ENCODE measurements at regions not wholly inside any gene's neighbourhood (a gene's known extent, or its start where the extent isn't known, plus 50 kb on each side); places are given as distances from the start of the nearest gene placed in this dataset.
"Not testable (repeated sequence)": the region's sequence is repeated elsewhere in the genome, so short reads cannot be mapped to it uniquely, and the experiment has no call there.

- DNase-seq (ENCODE audit: low spot score), result no peak
These were observed 192.4 kb downstream of the ANXA1 start for GRCh38 chr9:73344060-73344459.

- DNase-seq (ENCODE audit: low spot score), result no peak
These were observed 195.5 kb downstream of the ANXA1 start for GRCh38 chr9:73347123-73347522.

- no peak for DNase-seq (ENCODE audit: low spot score)
These were observed 196.1 kb downstream of the ANXA1 start for GRCh38 chr9:73347720-73348119.

DNA sequence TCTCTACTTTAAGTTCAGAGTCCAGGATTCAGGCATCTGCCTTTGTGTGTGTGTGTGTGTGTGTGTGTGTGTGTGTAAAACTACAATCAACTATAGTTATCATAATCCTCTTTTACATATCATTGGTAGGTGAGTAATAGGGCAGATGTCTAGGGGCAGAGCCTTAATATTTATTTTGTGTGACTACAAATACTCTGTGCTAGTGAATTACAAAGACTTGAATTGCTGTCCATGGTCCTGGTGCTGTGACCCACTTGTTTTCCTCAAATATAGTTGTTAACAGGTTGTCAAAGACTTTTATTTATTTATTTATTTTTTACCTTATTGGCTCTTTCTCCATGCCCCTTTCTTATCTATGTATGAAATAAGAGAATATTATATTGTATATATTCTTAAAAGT, 196.8 kb downstream of the ANXA1 start:
- DNase-seq (ENCODE audit: low spot score), result no peak

GRCh38 chr9:73349476-73349875, 197.8 kb downstream of the ANXA1 start:
- DNase-seq (ENCODE audit: low spot score), result no peak

GRCh38 chr9:73357607-73358006, 205.9 kb downstream of the ANXA1 start:
- DNase-seq (ENCODE audit: low spot score), result no peak

- peak; percentile 22 for DNase-seq (ENCODE audit: low spot score)
These were observed 218.4 kb downstream of the ANXA1 start for GRCh38 chr9:73370053-73370452.

- no peak for DNase-seq (ENCODE audit: low spot score)
These were observed 220.1 kb downstream of the ANXA1 start for GRCh38 chr9:73371801-73372200.

DNA sequence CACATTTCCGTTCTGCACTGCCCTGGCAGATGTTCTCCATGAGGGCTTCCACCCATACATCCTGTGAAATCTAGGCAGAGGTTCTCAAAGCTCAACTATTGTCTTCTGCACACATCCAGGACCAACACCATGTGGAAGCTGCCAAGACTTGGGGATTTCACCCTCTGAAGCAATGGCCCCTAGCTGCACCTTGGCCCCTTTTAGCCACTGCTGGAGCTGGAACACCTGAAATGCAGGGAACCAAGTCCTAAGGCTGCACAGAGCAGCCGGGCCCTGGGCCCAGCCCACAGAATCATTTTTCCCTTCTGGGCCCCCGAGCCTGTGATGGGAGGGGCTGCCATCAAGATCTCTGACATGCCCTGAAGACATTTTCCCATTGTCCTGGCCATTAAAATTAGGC, 228.7 kb downstream of the ANXA1 start:
- no peak for DNase-seq (ENCODE audit: low spot score)

DNA sequence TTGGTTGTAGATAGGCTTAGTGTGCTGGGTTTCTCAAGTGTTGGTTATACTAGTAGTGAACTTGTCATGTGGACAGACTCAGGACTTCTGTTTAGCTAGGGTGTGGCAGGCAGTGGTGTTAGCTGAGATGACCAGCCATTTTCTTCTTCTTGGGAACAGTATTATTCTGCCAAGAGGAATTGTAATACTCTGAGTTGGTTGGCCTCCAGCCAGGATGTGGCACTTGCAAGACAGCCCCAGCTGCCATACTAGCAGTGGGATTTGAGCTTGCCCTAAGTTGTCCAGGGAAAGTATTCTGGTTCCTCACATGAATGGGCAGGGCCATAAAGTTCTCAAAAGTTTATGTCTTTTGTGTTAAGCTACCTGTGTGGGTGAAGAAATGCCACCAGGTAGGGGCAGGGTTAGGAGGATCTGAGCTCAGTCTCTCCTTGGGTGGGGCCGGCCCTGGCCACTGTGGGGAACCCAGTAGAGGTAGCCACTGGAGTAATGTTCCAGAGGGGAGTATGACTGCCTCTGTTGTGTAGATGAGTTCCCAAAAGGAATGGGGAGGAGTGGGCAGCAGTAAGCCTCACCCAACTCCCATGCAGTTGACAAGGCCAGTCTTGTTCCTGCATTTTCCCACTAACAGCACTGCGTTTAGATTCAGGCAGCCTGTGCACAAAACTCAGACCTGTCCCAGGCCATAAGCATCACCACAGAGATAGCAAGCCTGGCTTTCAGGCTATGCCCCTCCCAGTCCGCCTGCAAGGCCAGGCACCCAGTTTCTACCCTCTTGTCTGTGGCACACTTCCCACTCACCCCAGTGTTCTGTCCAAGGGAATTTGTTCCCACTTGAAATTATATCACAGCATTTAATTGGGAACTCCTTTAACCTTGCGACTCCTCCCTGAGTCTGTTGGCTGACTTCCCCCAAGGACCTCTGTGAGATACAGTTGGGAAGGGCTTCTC, 250.7 kb downstream of the ANXA1 start:
- no peak for DNase-seq (ENCODE audit: low spot score)

- DNase-seq (ENCODE audit: low spot score), result no peak
These were observed 259.8 kb downstream of the ANXA1 start for GRCh38 chr9:73411494-73411893.

DNA sequence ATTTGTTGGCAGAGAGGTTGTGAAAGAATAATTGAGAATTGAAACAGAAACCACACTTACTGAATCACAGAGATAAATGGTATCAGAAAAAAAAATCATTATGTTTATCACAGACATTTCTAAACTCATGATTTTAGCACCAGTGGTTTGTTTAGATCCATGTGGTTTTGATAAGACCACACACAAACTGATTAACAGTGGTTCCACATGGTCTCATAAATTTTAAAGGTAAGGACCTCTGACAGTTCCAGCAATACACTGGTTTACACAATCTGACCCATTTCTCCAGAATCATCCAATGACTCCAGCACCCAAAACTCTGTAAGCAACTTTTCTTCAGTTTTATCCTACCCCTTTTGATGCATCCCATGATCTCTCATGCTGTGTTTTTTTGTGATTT, 261.2 kb downstream of the ANXA1 start:
- no peak for DNase-seq (ENCODE audit: low spot score)

DNA sequence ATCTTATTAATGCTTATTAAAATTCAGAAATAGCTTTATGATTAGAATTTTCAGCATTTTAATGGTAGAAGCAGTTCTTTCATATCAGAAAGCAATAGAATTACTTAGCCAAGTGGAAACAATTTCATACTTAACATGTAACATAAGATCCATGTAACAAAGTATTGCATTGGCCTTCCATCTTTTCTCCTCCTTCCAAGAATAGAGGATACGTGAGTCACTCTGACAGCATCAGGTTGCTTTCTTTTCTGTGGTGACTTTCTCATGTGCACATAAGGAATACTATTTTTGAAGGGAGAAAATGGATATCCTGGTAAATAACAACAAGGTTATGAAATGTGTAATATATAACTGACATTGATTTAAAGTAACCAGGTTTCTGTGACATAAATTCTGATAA, 272.2 kb downstream of the ANXA1 start:
- no peak for DNase-seq (ENCODE audit: low spot score)

- DNase-seq (ENCODE audit: low spot score), result no peak
These were observed 274.6 kb downstream of the ANXA1 start for GRCh38 chr9:73426269-73426668.

DNA sequence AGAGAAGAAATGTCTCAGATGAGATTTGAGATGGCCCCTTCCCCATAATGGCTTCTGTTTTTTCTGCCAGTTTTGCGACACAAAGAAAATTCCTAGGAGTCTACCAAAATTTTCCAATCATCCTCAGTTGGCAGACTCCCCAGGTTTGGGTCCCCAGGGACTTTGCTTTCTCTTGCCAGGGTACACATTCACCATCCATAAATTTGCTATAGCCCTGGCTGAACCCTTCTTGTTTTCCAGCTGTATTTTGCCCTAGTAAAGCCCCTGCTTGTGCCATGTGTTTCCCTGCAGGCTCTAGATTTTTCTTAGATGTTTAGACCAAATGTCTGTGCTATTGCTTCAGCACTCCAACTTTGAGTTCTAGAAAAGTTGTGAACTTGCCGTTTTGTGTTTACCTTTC, 283.2 kb downstream of the ANXA1 start:
- DNase-seq (ENCODE audit: low spot score), result no peak

- no peak for DNase-seq (ENCODE audit: low spot score)
These were observed 286.1 kb downstream of the ANXA1 start for GRCh38 chr9:73437758-73438157.

- DNase-seq (ENCODE audit: low spot score), result not testable (repeated sequence)
These were observed 288.2 kb downstream of the ANXA1 start for GRCh38 chr9:73439839-73440238.

DNA sequence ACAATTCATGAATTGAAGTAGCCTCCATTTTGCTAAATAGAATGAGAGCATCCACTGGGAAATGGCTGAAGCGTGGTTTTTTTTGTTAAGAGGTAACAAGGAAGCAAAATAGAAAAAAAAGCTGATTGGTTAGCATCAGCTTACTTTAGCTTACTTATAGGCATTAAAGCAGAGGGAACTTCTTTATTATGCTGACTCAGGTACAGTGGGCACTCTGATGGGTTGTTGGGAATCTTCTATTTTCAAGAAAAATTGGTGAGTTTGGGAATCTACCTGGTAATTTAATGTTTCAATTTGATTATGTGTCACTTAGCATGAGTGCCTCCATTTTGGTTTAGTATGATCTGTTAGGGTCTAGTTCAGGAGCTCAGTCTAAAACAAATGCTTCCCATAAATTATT, 289.6 kb downstream of the ANXA1 start:
- no peak for DNase-seq (ENCODE audit: low spot score)

DNA sequence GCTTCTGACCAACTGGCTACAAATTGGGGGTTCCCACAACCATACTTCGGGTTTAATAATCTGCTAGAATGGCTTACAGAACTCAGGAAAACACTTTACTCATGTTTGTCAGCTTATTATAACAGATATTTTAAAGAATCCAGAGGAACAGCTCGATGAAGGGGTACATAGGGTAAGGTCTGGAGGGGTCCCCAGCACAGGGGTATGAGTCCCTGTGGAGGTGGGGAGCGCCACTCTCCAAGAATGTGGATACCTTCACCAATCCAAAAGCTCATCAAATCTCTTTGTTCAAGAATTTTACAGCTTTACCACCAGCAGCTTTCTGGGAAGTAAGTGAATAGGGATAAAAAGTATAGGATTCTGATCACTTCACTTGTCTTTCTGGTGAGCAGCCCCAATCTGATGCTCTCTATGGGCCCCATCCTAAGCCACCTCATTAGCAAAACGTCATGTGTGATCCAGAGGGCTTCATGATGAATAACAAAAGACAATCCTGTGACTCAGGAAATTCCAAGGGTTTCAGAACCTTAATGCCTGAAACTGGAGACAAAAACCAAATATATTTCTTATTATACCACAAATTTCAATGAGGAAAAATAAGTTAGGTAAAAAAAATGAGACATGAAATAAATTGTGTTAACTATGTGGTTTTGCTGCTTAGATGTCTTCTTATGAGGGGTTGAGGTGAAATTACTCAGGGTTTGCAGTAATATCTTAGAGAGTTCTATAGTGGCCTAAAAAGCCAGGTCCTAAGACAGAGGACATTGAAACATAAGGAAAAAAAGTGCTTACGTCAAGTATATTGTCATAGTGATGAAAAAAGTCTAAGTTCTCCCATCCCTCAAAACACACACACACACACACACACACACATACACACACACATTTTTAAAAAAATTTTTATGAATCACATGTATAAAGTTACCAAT, 290.5 kb downstream of the ANXA1 start:
- DNase-seq (ENCODE audit: low spot score), result no peak

GRCh38 chr9:73444821-73445220, 293.2 kb downstream of the ANXA1 start:
- DNase-seq (ENCODE audit: low spot score), result no peak

GRCh38 chr9:73445384-73445783, 293.7 kb downstream of the ANXA1 start:
- not testable (repeated sequence) for DNase-seq (ENCODE audit: low spot score)

DNA sequence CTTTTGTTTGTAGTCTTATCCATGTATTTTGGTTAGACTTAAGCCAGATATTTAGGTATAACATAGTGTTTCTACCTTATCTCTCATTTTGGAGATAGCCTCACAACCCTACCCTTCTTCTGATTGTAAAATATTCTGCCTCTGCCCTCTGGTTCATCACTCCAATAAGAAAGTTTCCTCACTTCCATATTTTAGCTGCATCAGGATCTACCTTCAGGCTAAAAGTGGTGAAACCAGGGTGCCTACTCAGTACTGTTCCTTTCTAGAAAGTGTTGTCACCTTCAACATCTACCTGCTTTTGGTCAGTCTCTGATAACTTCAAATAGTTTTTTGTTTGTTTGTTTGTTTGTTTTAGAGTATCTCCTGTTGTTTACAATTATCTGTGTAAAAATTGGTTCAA, 294.6 kb downstream of the ANXA1 start:
- DNase-seq (ENCODE audit: low spot score), result no peak

DNA sequence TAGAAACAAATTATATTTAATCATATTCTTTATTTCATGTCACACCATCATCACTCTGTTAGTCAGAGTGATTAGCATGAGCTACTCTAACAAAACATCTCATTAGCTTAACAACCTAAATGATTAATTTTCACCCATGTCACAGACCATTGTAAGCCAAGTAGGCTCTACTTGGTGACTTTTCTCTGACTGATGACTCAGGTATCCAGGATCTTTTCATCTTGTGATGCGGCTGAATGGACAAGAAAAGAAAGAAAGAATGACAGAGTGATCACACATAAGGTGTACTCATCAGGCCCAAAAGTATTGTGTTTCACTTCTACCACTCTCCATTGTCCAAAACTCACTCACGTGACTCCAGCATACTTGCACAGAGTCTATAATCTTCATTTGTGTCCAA, 299.3 kb downstream of the ANXA1 start:
- no peak for DNase-seq (ENCODE audit: low spot score)

Measured in activated CD4-positive, alpha-beta T cell treated with anti-CD3 and anti-CD28 coated beads, Interleukin-2, Interleukin-4, amounts not matched to agents 100 ng/mL and 50 ng/mL, durations not matched to agents 16 hours and 8 hours (primary cell).